GM21423 (cell line): ENCODE measurements at regions not wholly inside any gene's neighbourhood (a gene's known extent, or its start where the extent isn't known, plus 50 kb on each side); places are given as distances from the start of the nearest gene placed in this dataset.
"Not testable (repeated sequence)": the region's sequence is repeated elsewhere in the genome, so short reads cannot be mapped to it uniquely, and the experiment has no call there.

Experiments used
- ATAC-seq: cut with Tn5 transposase; IDR thresholded peaks from one replicate; pipeline ENCODE4 v1.9.1; 2021; ENCODE audit warnings: mild to moderate bottlenecking, moderate library complexity; ENCODE audit not compliant: unreplicated experiment

GRCh38 chr15:35914573-35914972 lies 368.6 kb upstream of the DPH6 start:
- no peak for ATAC-seq

- no peak for ATAC-seq
Observed at GRCh38 chr15:35921046-35921445, 375.1 kb upstream of the DPH6 start.

GRCh38 chr15:35925275-35926006 lies 379.5 kb upstream of the DPH6 start:
- no peak for ATAC-seq

GRCh38 chr15:35926007-35926380 lies 380.0 kb upstream of the DPH6 start:
- no peak for ATAC-seq

GRCh38 chr15:35928847-35929246 lies 382.9 kb upstream of the DPH6 start:
- no peak for ATAC-seq

- peak; percentile 55 for ATAC-seq
Observed at GRCh38 chr15:35929740-35930444, 383.9 kb upstream of the DPH6 start.

- no peak for ATAC-seq
Observed at GRCh38 chr15:35931799-35932341, 385.9 kb upstream of the DPH6 start.

- no peak for ATAC-seq
Observed at GRCh38 chr15:35932531-35932930, 386.6 kb upstream of the DPH6 start.

- ATAC-seq = no peak
Observed at GRCh38 chr15:35933531-35933930, 387.6 kb upstream of the DPH6 start.

- no peak for ATAC-seq
Observed at GRCh38 chr15:35934383-35935049, 388.6 kb upstream of the DPH6 start.

- ATAC-seq = no peak
Observed at GRCh38 chr15:35936284-35936683, 390.3 kb upstream of the DPH6 start.

- no peak for ATAC-seq
Observed at GRCh38 chr15:35937380-35937779, 391.4 kb upstream of the DPH6 start.

GRCh38 chr15:35944945-35945585 lies 399.1 kb upstream of the DPH6 start:
- ATAC-seq = no peak

GRCh38 chr15:35953424-35953823 lies 407.5 kb upstream of the DPH6 start:
- no peak for ATAC-seq

- ATAC-seq = no peak
Observed at GRCh38 chr15:35956056-35956455, 410.1 kb upstream of the DPH6 start.

- ATAC-seq = no peak
Observed at GRCh38 chr15:35958021-35958420, 412.1 kb upstream of the DPH6 start.

GRCh38 chr15:35958975-35959374 lies 413.0 kb upstream of the DPH6 start:
- no peak for ATAC-seq

GRCh38 chr15:35963326-35963725 lies 417.4 kb upstream of the DPH6 start:
- no peak for ATAC-seq

- no peak for ATAC-seq
Observed at GRCh38 chr15:35966781-35967180, 420.8 kb upstream of the DPH6 start.

- not testable (repeated sequence) for ATAC-seq
Observed at GRCh38 chr15:35967968-35968367, 422.0 kb upstream of the DPH6 start.

- no peak for ATAC-seq
Observed at GRCh38 chr15:35973029-35973428, 427.1 kb upstream of the DPH6 start.
